NCI-H1694 treated with DMSO at 0.1 percent for 48 hours (cell line): ENCODE measurements at regions not wholly inside any gene's neighbourhood (a gene's known extent, or its start where the extent isn't known, plus 50 kb on each side); places are given as distances from the start of the nearest gene placed in this dataset.

Experiments
- DNase-seq: peaks from one replicate; lab custom pipeline; 2025; lab: John Stamatoyannopoulos, UW

DNA sequence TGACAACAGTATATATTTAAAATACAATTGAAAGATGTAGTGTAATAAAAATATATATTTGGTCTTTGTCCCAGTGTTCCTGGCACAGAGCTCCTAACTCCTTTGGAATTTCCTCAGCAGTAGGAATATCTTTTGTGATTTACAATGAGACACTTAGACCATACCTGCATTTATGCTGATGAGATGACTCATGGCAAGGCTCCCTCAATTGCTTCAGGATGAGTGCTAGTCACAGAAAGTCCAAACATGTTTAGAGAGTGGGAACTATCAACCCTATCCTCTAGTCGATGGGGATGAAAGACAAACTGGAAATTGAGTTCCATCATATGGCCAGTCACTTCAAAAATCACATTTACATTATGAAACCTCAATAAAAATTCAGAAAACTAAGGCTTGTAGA, 588.3 kb upstream of the LMCD1 start:
- DNase-seq = no peak

- DNase-seq = no peak
Measured at GRCh38 chr3:7915356-7915755, 586.3 kb upstream of the LMCD1 start.

- no peak for DNase-seq
Measured at GRCh38 chr3:7917443-7918151, 584.0 kb upstream of the LMCD1 start.

- DNase-seq = peak; percentile 0
Measured at GRCh38 chr3:7920211-7920610, 581.4 kb upstream of the LMCD1 start.

- DNase-seq = no peak
Measured at GRCh38 chr3:7924228-7924627, 577.4 kb upstream of the LMCD1 start.

DNA sequence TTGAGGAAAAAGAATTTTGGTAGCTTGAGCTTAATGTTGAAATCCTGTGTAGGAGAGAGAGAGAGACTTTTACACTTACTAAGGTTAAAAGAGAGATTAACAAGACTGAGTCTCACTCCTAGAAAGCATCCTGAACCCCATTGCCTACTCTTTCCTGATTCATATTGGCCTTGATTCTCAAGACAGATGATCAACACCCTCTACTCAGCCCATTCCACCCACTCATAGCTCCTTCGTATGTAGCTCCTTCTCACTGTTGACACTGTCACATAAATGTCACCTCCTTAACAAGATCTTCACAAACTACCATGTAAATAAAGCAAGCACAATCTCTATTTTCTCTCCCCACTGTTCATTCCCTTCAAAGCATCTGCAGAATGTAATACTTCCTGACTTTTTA, 574.6 kb upstream of the LMCD1 start:
- DNase-seq = no peak

- DNase-seq = no peak
Measured at GRCh38 chr3:7927864-7928263, 573.8 kb upstream of the LMCD1 start.

DNA sequence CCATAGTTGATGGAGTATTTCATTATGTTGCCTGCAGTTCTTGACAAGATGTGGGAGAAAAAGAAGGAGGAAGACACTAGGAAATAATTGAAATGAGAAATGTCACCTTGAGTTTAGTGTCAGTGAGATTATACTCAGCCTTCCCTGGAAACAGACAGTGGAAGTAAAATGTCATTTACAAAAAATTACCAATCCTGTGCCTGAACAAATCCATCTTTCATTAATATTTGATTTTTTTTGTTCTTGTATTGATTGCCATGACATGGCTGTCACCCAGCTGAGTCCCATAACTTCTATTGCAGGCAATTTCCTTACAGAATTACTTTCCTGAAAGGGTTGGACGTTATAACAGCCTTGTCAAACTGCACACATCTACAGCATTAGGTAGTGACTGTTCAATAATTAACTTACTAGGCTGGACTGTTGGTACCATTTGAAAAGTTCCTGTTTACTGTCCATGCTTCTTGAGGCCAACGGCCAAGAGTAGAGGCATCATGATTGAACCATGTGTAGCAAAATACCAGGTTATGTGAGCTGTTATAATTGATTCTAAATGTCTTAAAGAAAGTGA, 572.2 kb upstream of the LMCD1 start:
- DNase-seq = no peak

- no peak for DNase-seq
Measured at GRCh38 chr3:7934362-7934761, 567.3 kb upstream of the LMCD1 start.

DNA sequence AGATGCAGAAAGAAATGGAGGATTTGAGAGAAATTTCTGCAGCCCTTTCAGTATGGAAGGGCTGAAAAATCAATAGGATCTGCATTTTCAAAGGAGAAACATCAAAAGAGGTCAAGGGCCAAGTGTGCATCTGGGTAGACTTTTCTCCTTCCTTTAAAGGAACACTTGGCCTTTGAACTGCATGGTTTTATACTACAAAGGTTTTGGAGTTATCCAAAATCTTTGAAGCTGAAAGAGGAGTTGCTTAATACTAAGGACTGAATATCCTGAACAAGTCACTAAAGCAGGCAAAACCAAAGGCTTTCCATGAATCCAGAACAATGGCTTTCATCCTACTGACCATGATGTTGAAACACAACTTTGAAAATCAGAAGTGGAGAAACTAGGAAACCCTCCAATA, 553.7 kb upstream of the LMCD1 start:
- no peak for DNase-seq

DNA sequence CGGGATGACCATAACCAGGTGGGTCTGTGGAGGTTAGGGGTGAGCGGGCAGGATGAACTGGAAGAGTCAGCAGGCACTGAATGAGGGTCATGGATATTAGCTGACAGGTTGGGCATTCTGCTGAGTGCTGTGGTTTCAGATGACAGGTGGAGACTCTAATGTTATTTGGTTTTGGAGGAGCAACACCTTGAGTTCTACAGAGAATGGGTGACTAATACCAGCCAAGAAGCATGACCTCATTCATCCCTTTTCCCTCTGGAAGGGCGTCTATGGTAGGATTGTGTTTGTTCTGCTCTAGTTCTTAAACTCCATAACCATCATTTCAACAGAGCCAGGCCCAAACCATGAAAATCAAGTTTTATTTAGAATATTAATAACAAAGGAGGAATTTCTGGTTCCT, 550.7 kb upstream of the LMCD1 start:
- DNase-seq = no peak

DNA sequence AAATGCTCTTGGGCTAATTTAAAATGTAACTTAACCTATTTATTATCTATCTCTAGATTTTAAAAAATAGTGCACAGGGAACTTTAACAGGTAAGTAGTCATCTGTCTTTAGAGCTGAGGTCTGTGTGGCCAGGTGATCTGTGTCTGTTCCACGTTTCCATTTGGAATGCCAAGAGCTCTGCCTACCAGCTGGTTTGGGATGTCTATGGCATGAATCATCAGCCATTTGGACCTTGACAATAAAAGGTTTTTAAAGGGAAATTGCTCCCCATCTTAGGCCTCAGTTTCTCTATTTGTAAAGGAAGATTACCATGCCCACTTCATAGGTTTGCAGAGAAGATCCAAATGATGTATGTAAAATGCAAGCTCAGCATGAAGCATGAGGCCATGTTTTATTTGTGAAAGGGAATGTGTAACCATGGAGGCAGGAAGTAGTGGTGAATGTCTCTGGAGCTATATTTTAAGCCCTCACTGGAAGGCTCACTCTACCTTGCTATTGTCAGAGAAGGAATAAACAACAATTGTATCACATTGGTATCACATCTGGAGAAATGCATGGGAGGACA, 548.1 kb upstream of the LMCD1 start:
- DNase-seq = no peak

- no peak for DNase-seq
Measured at GRCh38 chr3:7957024-7957423, 544.6 kb upstream of the LMCD1 start.

DNA sequence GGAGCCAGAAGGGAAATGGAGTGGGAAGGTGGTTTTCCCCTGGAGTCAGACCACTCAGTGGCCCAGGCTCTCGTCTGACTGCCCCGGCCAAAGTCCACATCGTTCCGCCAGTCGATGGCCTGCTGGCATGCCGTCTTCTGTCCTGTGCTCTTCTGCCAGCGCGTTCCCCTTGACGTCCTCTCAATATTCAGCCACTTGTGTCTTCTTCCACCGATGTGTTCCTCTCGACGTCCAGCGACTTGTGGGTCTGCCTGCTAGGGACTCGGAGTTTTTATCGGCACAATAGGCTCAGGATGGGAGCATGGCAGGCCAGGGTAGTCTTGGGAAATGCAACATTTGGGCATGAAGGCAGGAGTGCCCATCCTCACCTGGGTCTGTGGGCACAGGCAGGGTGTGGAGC, 542.5 kb upstream of the LMCD1 start:
- no peak for DNase-seq

GRCh38 chr3:7960601-7961000, 541.0 kb upstream of the LMCD1 start:
- DNase-seq = no peak

- no peak for DNase-seq
Measured at GRCh38 chr3:7962301-7962700, 539.3 kb upstream of the LMCD1 start.

- no peak for DNase-seq
Measured at GRCh38 chr3:7964899-7965298, 536.7 kb upstream of the LMCD1 start.

GRCh38 chr3:7973006-7973405, 528.6 kb upstream of the LMCD1 start:
- peak; percentile 37 for DNase-seq

- no peak for DNase-seq
Measured at GRCh38 chr3:7977245-7978086, 524.2 kb upstream of the LMCD1 start.

DNA sequence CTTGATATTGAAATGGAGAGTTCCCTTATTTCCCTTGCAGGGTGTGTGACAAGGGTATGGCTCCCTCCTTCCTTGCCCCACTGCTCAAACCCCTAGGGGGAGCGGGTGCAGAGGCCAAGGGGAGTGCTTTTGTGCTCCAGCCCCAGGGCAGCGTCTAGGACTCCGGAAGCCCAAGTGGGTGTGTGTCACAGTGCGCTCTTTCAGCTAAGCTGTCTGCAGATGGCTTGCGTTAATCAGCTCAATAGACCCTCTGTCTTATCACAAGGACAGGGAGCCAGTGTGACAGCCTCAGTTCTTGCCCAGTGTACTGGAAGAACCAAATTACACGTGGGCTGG, 523.6 kb upstream of the LMCD1 start:
- DNase-seq = no peak

DNA sequence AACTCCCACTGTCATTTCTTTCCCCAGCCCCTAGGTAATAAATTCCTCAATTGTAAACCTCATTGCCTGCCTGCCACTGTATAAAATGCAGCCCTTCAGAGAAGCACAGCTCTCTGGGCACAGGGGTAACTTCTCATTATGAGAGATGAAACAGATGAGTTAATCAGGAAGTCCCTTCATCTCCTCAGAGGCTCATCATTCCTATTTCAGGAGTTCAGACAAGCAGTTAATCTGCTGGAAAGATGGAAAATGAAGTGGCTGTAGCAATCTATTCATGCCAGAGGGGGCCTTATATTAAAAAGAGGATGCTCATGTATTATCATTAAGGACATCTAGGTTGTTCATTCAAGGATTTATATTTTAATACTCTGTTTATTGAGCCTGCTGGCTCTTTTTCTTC, 519.5 kb upstream of the LMCD1 start:
- no peak for DNase-seq

DNA sequence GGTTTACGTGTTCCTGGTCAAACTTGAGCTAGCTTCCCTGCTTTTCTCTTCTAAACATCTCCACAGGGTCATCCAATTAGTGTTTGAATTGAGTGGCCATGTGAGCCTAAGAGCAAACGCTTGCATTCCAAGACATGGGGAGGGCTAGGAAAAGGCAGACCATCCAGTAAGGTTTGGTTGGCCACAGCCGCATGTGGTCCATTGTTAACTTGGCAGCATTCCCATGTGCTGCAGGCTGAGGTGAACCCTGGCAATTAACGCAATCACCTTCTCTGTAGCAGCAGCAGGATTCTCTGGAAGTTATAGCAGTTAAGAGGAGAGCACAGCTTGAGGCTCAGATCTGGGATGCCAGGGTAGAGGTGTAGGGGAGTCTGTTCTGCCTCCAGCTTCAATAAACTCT, 502.2 kb upstream of the LMCD1 start:
- DNase-seq = no peak

GRCh38 chr3:8001307-8001706, 500.3 kb upstream of the LMCD1 start:
- no peak for DNase-seq
